GM12891 (cell line): ENCODE measurements at regions not wholly inside any gene's neighbourhood (a gene's known extent, or its start where the extent isn't known, plus 50 kb on each side); places are given as distances from the start of the nearest gene placed in this dataset.

ENCODE experiments used
- PAX5 ChIP-seq: IDR thresholded peaks from 2 replicates; pipeline ENCODE4 v1.6.1; 2011; ENCODE audit warnings: low read length, moderate library complexity, mild to moderate bottlenecking; ENCODE audit not compliant: insufficient read depth, severe bottlenecking
- POLR2A ChIP-seq: IDR thresholded peaks from 2 replicates; pipeline ENCODE4 v1.6.1; 2011; ENCODE audit warnings: low read depth, low read length, control low read depth
- POLR2AphosphoS5 ChIP-seq: IDR thresholded peaks from 2 replicates; pipeline ENCODE4 v1.6.1; 2011; ENCODE audit warnings: low read depth, low read length, control low read depth
- POU2F2 ChIP-seq: IDR thresholded peaks from 2 replicates; pipeline ENCODE4 v1.6.1; 2011; ENCODE audit warnings: low read depth, mild to moderate bottlenecking, control low read depth, low read length, moderate library complexity
- SPI1 ChIP-seq: IDR thresholded peaks from 2 replicates; pipeline ENCODE4 v1.6.1; 2011; ENCODE audit warnings: low read depth, low read length, control low read depth
- TAF1 ChIP-seq: IDR thresholded peaks from 2 replicates; pipeline ENCODE4 v1.6.1; 2011; ENCODE audit warnings: low read depth, low read length, control low read depth

DNA sequence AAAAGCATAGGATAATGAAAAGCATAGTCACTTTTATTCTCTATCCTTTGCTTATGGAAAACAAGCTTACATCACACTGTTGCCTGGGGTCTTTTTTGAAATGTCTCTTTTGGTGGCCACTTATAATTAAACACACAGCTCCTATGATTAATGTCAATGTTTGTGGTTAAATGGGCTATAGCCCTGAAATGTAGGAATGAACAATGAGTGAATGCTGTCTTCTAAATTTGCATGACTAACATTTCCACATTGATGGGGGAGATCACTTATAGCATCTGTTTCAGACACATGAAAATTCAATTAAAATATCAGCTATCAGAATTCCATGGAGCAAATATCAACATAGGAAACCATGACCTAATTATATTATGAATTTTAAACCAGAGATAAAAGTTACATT, 171.4 kb upstream of the FAT3 start:
- TF ChIP-seq POLR2AphosphoS5, result no peak
- no peak for TF ChIP-seq POLR2A
- TF ChIP-seq SPI1, result no peak
- TF ChIP-seq TAF1, result no peak
- TF ChIP-seq POU2F2, result no peak
- TF ChIP-seq PAX5, result no peak
